ENCODE measurements at regions not wholly inside any gene's neighbourhood (a gene's known extent, or its start where the extent isn't known, plus 50 kb on each side); places are given as distances from the start of the nearest gene placed in this dataset.

GRCh38 chr13:40337651-40338050 lies 328.8 kb downstream of the FOXO1 start:
- DNase-seq, result no peak
- H3K36me3 Mint-ChIP-seq (ENCODE audit: insufficient read depth, unreplicated experiment), result no peaks in the 10 kb centered on the region
- H3K4me1 Mint-ChIP-seq (ENCODE audit: low read depth, unreplicated experiment), result peaks cover 28% of the 10 kb centered on the region
- H3K27ac Mint-ChIP-seq (ENCODE audit: unreplicated experiment), result no peak overlapping the region
- peaks cover 3% of the 10 kb centered on the region for H3K9me3 Mint-ChIP-seq (ENCODE audit: low read depth, unreplicated experiment)
- H3K27me3 Mint-ChIP-seq (ENCODE audit: unreplicated experiment), result no peaks in the 10 kb centered on the region
- CTCF ChIA-PET, result no interaction called here
- intact Hi-C loops (cut with micrococcal nuclease; ENCODE audit: unreplicated experiment), result loop anchor here (10.0 kb wide), 1 partner anchor 393 kb away; no protein-coding TSS in a partner anchor
- no TSS peak for BruUV-seq (replicated peaks)
- no peak overlapping the region for H3K4me3 Mint-ChIP-seq (ENCODE audit: low read depth, unreplicated experiment)
- TF ChIP-seq CTCF (IDR thresholded peaks at IDR 0.05; ENCODE audit: unreplicated experiment), result no peak

- CTCF ChIA-PET, result no interaction called here
- intact Hi-C loops (cut with micrococcal nuclease; ENCODE audit: unreplicated experiment), result loop anchor here (10.0 kb wide), 1 partner anchor 393 kb away; no protein-coding TSS in a partner anchor
- Mint-ChIP-seq H3K4me1 (ENCODE audit: low read depth, unreplicated experiment) (peaks cover 24% of the 10 kb centered on the region), H3K27ac (ENCODE audit: unreplicated experiment) (no peak overlapping the region), H3K27me3 (ENCODE audit: unreplicated experiment) (no peaks in the 10 kb centered on the region), H3K9me3 (ENCODE audit: low read depth, unreplicated experiment) (peaks cover 3% of the 10 kb centered on the region), H3K4me3 (ENCODE audit: low read depth, unreplicated experiment) (no peak overlapping the region), H3K36me3 (ENCODE audit: insufficient read depth, unreplicated experiment) (no peaks in the 10 kb centered on the region)
- no peak for TF ChIP-seq CTCF (IDR thresholded peaks at IDR 0.05; ENCODE audit: unreplicated experiment)
- no TSS peak for BruUV-seq (replicated peaks)
- DNase-seq, result no peak
These were observed 328.2 kb downstream of the FOXO1 start for GRCh38 chr13:40338217-40338616.

- no peak overlapping the region for H3K27ac Mint-ChIP-seq (ENCODE audit: unreplicated experiment)
- H3K27me3 Mint-ChIP-seq (ENCODE audit: unreplicated experiment), result no peaks in the 10 kb centered on the region
- TF ChIP-seq CTCF (IDR thresholded peaks at IDR 0.05; ENCODE audit: unreplicated experiment), result no peak
- H3K9me3 Mint-ChIP-seq (ENCODE audit: low read depth, unreplicated experiment), result peaks cover 3% of the 10 kb centered on the region
- no peak for DNase-seq
- CTCF ChIA-PET, result interaction anchor here (0.7 kb wide), 1 partner anchor 328 kb away, joined by 11 read pairs; no protein-coding TSS in a partner anchor
- BruUV-seq (replicated peaks), result no TSS peak
- H3K4me3 Mint-ChIP-seq (ENCODE audit: low read depth, unreplicated experiment), result no peak overlapping the region
- no peaks in the 10 kb centered on the region for H3K36me3 Mint-ChIP-seq (ENCODE audit: insufficient read depth, unreplicated experiment)
- intact Hi-C loops (cut with micrococcal nuclease; ENCODE audit: unreplicated experiment), result no loop called here
- peaks cover 21% of the 10 kb centered on the region for H3K4me1 Mint-ChIP-seq (ENCODE audit: low read depth, unreplicated experiment)
These were observed 325.9 kb downstream of the FOXO1 start for GRCh38 chr13:40340368-40341095.

GRCh38 chr13:40341096-40341471 lies 325.4 kb downstream of the FOXO1 start:
- no peak overlapping the region for H3K4me3 Mint-ChIP-seq (ENCODE audit: low read depth, unreplicated experiment)
- peaks cover 16% of the 10 kb centered on the region for H3K4me1 Mint-ChIP-seq (ENCODE audit: low read depth, unreplicated experiment)
- intact Hi-C loops (cut with micrococcal nuclease; ENCODE audit: unreplicated experiment), result no loop called here
- CTCF ChIA-PET, result interaction anchor here (0.7 kb wide), 1 partner anchor 327 kb away, joined by 11 read pairs; no protein-coding TSS in a partner anchor
- no peaks in the 10 kb centered on the region for H3K27me3 Mint-ChIP-seq (ENCODE audit: unreplicated experiment)
- no peak for TF ChIP-seq CTCF (IDR thresholded peaks at IDR 0.05; ENCODE audit: unreplicated experiment)
- H3K36me3 Mint-ChIP-seq (ENCODE audit: insufficient read depth, unreplicated experiment), result no peaks in the 10 kb centered on the region
- no TSS peak for BruUV-seq (replicated peaks)
- DNase-seq, result no peak
- peaks cover 3% of the 10 kb centered on the region for H3K9me3 Mint-ChIP-seq (ENCODE audit: low read depth, unreplicated experiment)
- H3K27ac Mint-ChIP-seq (ENCODE audit: unreplicated experiment), result no peak overlapping the region

Measured in Calu3 (cell line).